Vagina (tissue), 2 donors: ENCODE measurements at regions not wholly inside any gene's neighbourhood (a gene's known extent, or its start where the extent isn't known, plus 50 kb on each side); places are given as distances from the start of the nearest gene placed in this dataset.

Experiments used
- POLR2A ChIP-seq, 2 donors: fragments of 450-650 bp; IDR thresholded peaks; one replicate each; pipeline ENCODE4 v1.6.1; 2017; ENCODE audit warnings: antibody characterized with exemption in 2 of 2, mild to moderate bottlenecking in 2 of 2, moderate library complexity in 2 of 2
- TF ChIP-seq, protein P1 (sequence below), 3 experiments: fragments of 450-650 bp in 2 of 3; fragments of 200-600 bp in 1 of 3; sonication (generic) in 1 of 3; IDR thresholded peaks; one replicate each; pipeline ENCODE4 v1.5.1; 2017 to 2019; ENCODE audit warnings: antibody characterized with exemption in 3 of 3, mild to moderate bottlenecking in 2 of 3, moderate library complexity in 2 of 3

DNA sequence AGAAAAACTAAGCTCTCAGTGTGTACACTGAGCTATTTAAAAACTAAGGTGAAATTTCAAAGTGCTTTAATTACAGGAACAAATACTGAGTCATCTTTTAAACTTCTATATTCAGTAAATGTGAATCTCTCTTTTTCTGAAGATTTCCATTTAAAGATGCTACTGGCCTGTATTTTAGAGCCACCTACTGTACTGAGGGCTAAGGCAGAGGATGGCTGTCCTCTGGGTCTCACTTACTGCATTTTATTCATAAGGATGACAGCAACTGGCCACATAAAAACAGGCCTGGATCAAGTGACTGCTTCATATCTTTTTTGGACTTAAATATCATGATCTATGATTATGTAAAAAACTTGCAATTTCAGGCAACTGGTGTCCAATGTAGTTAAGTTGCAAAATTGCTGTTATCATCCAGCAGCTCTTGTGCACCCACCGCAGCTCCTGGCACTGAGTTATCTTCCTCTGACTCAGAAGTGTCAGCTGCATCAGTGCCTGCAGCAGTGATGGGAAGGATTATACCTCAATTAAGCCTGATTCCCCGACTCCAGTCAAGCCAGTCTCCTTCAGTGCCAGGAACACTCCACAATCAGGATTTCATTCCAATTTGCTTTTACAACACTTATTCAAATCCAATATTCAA lies 1073.7 kb downstream of the PDHA2 start:
- TF ChIP-seq POLR2A (IDR thresholded peaks at IDR 0.05): no peak
- TF ChIP-seq, protein P1, sequence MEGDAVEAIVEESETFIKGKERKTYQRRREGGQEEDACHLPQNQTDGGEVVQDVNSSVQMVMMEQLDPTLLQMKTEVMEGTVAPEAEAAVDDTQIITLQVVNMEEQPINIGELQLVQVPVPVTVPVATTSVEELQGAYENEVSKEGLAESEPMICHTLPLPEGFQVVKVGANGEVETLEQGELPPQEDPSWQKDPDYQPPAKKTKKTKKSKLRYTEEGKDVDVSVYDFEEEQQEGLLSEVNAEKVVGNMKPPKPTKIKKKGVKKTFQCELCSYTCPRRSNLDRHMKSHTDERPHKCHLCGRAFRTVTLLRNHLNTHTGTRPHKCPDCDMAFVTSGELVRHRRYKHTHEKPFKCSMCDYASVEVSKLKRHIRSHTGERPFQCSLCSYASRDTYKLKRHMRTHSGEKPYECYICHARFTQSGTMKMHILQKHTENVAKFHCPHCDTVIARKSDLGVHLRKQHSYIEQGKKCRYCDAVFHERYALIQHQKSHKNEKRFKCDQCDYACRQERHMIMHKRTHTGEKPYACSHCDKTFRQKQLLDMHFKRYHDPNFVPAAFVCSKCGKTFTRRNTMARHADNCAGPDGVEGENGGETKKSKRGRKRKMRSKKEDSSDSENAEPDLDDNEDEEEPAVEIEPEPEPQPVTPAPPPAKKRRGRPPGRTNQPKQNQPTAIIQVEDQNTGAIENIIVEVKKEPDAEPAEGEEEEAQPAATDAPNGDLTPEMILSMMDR (IDR thresholded peaks at IDR 0.05): no peak
